NCI-H2081 (cell line): ENCODE measurements at regions not wholly inside any gene's neighbourhood (a gene's known extent, or its start where the extent isn't known, plus 50 kb on each side); places are given as distances from the start of the nearest gene placed in this dataset.
A peak's percentile ranks its signal among the peaks of the same experiment; 100 is the strongest.
"Not testable (repeated sequence)": the region's sequence is repeated elsewhere in the genome, so short reads cannot be mapped to it uniquely, and the experiment has no call there.

Experiments
- DNase-seq, 2 experiments: peaks; one replicate each; lab custom pipeline; 2025; lab: John Stamatoyannopoulos, UW

- peak; percentile 3 to 40 for DNase-seq
Measured at GRCh38 chr3:146747928-146748327, 142.8 kb upstream of the PLSCR5 start.

- no peak for DNase-seq
Measured at GRCh38 chr3:146747051-146747450, 141.9 kb upstream of the PLSCR5 start.

- DNase-seq: no peak
Measured at GRCh38 chr3:146746190-146746589, 141.0 kb upstream of the PLSCR5 start.

GRCh38 chr3:146739203-146739671 lies 134.1 kb upstream of the PLSCR5 start:
- DNase-seq: no peak

GRCh38 chr3:146732325-146732724 lies 127.2 kb upstream of the PLSCR5 start:
- no peak for DNase-seq

GRCh38 chr3:146715170-146715569 lies 110.0 kb upstream of the PLSCR5 start:
- DNase-seq: no peak

- no peak for DNase-seq
Measured at GRCh38 chr3:146712806-146713205, 107.7 kb upstream of the PLSCR5 start.

- DNase-seq: no peak
Measured at GRCh38 chr3:146709969-146710368, 104.8 kb upstream of the PLSCR5 start.

- DNase-seq: no peak
Measured at GRCh38 chr3:146705225-146705624, 100.1 kb upstream of the PLSCR5 start.

GRCh38 chr3:146702237-146702636 lies 97.1 kb upstream of the PLSCR5 start:
- DNase-seq: no peak

- no peak for DNase-seq
Measured at GRCh38 chr3:146701246-146701645, 96.1 kb upstream of the PLSCR5 start.

- DNase-seq: not testable (repeated sequence)
Measured at GRCh38 chr3:146700025-146700424, 94.9 kb upstream of the PLSCR5 start.

- DNase-seq: no peak
Measured at GRCh38 chr3:146692254-146692653, 87.1 kb upstream of the PLSCR5 start.

- DNase-seq: no peak
Measured at GRCh38 chr3:146685050-146685814, 80.1 kb upstream of the PLSCR5 start.

GRCh38 chr3:146682171-146682570 lies 77.0 kb upstream of the PLSCR5 start:
- peak; percentile 79 to 96 for DNase-seq

GRCh38 chr3:146680617-146681016 lies 75.5 kb upstream of the PLSCR5 start:
- DNase-seq: peak in 1 of 2 experiments; percentile 20

GRCh38 chr3:146679995-146680394 lies 74.8 kb upstream of the PLSCR5 start:
- DNase-seq: no peak

GRCh38 chr3:146679191-146679590 lies 74.0 kb upstream of the PLSCR5 start:
- DNase-seq: no peak

- no peak for DNase-seq
Measured at GRCh38 chr3:146672941-146673340, 67.8 kb upstream of the PLSCR5 start.

GRCh38 chr3:146664403-146664802 lies 59.3 kb upstream of the PLSCR5 start:
- DNase-seq: no peak

GRCh38 chr3:146658841-146659240 lies 53.7 kb upstream of the PLSCR5 start:
- no peak for DNase-seq

GRCh38 chr3:146655333-146655996 lies 50.3 kb upstream of the PLSCR5 start:
- DNase-seq: no peak
